ENCODE measurements at regions not wholly inside any gene's neighbourhood (a gene's known extent, or its start where the extent isn't known, plus 50 kb on each side); places are given as distances from the start of the nearest gene placed in this dataset.

GRCh38 chr6:14393910-14394309 lies 276.3 kb downstream of the CD83 start:
- TF ChIP-seq, protein P1, sequence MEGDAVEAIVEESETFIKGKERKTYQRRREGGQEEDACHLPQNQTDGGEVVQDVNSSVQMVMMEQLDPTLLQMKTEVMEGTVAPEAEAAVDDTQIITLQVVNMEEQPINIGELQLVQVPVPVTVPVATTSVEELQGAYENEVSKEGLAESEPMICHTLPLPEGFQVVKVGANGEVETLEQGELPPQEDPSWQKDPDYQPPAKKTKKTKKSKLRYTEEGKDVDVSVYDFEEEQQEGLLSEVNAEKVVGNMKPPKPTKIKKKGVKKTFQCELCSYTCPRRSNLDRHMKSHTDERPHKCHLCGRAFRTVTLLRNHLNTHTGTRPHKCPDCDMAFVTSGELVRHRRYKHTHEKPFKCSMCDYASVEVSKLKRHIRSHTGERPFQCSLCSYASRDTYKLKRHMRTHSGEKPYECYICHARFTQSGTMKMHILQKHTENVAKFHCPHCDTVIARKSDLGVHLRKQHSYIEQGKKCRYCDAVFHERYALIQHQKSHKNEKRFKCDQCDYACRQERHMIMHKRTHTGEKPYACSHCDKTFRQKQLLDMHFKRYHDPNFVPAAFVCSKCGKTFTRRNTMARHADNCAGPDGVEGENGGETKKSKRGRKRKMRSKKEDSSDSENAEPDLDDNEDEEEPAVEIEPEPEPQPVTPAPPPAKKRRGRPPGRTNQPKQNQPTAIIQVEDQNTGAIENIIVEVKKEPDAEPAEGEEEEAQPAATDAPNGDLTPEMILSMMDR (IDR thresholded peaks at IDR 0.05) = no peak
- TF ChIP-seq EP300 (IDR thresholded peaks at IDR 0.05) = no peak
- no peak for TF ChIP-seq POLR2AphosphoS5 (IDR thresholded peaks at IDR 0.05)
- no peak for TF ChIP-seq POLR2A (IDR thresholded peaks at IDR 0.05)
- Histone ChIP-seq H3K27ac (no peak overlapping the region), H3K4me3 (no peak overlapping the region), H3K4me1 (no peaks in the 10 kb centered on the region), H3K27me3 (no peaks in the 10 kb centered on the region), H3K9me3 (no peaks in the 10 kb centered on the region), H3K36me3 (no peaks in the 10 kb centered on the region)
- no peak for ATAC-seq (ENCODE audit: low FRiP score in 2 of 2)
- 70 to 76% methylated on average over 3 to 4 of the region's 4 CpGs for WGBS, 2 donors
- no peak for DNase-seq

DNA sequence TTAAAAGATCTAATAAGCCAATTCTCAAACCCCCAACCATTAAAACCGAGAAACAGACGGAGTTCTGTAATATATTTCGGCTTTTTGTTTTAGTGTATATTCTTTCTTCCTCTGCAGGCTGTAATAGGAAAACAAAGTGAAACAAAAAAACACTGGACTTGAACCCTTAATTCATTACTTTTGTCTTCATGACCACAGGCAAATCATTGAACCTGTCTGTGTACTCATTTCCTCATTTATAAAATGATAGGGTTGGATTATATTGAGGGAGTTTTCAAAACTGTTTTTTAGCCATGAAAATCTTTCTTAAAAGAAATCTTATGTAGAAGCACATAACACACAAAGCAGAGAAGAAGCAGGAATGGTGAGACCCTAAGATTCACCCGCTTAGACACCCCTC lies 278.8 kb downstream of the CD83 start:
- H3K9me3 ChIP-seq = no peaks in the 10 kb centered on the region
- H3K4me3 ChIP-seq = no peak overlapping the region
- WGBS, 2 donors = 89 to 97% methylated on average over 4 of the region's 4 CpGs
- H3K36me3 ChIP-seq = no peaks in the 10 kb centered on the region
- no peaks in the 10 kb centered on the region for H3K27me3 ChIP-seq
- TF ChIP-seq, protein P1 (IDR thresholded peaks at IDR 0.05) = no peak
- no peak for TF ChIP-seq POLR2AphosphoS5 (IDR thresholded peaks at IDR 0.05)
- no peak for TF ChIP-seq EP300 (IDR thresholded peaks at IDR 0.05)
- TF ChIP-seq POLR2A (IDR thresholded peaks at IDR 0.05) = no peak
- no peak for DNase-seq
- ATAC-seq (ENCODE audit: low FRiP score in 2 of 2) = no peak
- H3K4me1 ChIP-seq = no peaks in the 10 kb centered on the region
- H3K27ac ChIP-seq = no peak overlapping the region

GRCh38 chr6:14396826-14397517 lies 279.4 kb downstream of the CD83 start:
- TF ChIP-seq POLR2AphosphoS5 (IDR thresholded peaks at IDR 0.05) (no peak), POLR2A (IDR thresholded peaks at IDR 0.05) (no peak), EP300 (IDR thresholded peaks at IDR 0.05) (no peak)
- TF ChIP-seq, protein P1 (IDR thresholded peaks at IDR 0.05) = peak in 2 of 6 experiments; percentile 15 to 20
- H3K4me1 ChIP-seq = no peaks in the 10 kb centered on the region
- no peaks in the 10 kb centered on the region for H3K9me3 ChIP-seq
- no peak overlapping the region for H3K27ac ChIP-seq
- WGBS, 2 donors = 41 to 47% methylated on average over 12 of the region's 12 CpGs
- ATAC-seq (ENCODE audit: low FRiP score in 2 of 2) (no peak), DNase-seq (peak; percentile 46 to 66)
- no peak overlapping the region for H3K4me3 ChIP-seq
- H3K36me3 ChIP-seq = no peaks in the 10 kb centered on the region
- H3K27me3 ChIP-seq = no peaks in the 10 kb centered on the region

GRCh38 chr6:14397518-14397901 lies 279.9 kb downstream of the CD83 start:
- 84 to 87% methylated on average over 6 of the region's 6 CpGs for WGBS, 2 donors

More at GRCh38 chr6:14397518-14397901, 279.9 kb downstream of the CD83 start:
- DNase-seq (no peak), ATAC-seq (ENCODE audit: low FRiP score in 2 of 2) (no peak)
- Histone ChIP-seq H3K36me3 (no peaks in the 10 kb centered on the region), H3K4me3 (no peak overlapping the region), H3K9me3 (no peaks in the 10 kb centered on the region), H3K27me3 (no peaks in the 10 kb centered on the region), H3K4me1 (no peaks in the 10 kb centered on the region), H3K27ac (no peak overlapping the region)
- TF ChIP-seq POLR2A (IDR thresholded peaks at IDR 0.05) (no peak), POLR2AphosphoS5 (IDR thresholded peaks at IDR 0.05) (no peak), EP300 (IDR thresholded peaks at IDR 0.05) (no peak)
- TF ChIP-seq, protein P1 (IDR thresholded peaks at IDR 0.05) = no peak

All from upper lobe of left lung (tissue), 6 donors.